ENCODE measurements at regions not wholly inside any gene's neighbourhood (a gene's known extent, or its start where the extent isn't known, plus 50 kb on each side); places are given as distances from the start of the nearest gene placed in this dataset.

GRCh38 chr17:27072885-27073284, 221.0 kb upstream of the WSB1 start:
- no peak for TF ChIP-seq CTCF (IDR thresholded peaks at IDR 0.05; ENCODE audit: poor library complexity, severe bottlenecking)
- TF ChIP-seq POLR2AphosphoS5 (IDR thresholded peaks at IDR 0.05): no peak
- no peak for TF ChIP-seq EP300 (conservative IDR thresholded peaks at IDR 0.05; ENCODE audit: poor library complexity, severe bottlenecking)
- TF ChIP-seq EZH2 (IDR thresholded peaks at IDR 0.05; ENCODE audit: borderline replicate concordance, insufficient read depth, low read length, poor library complexity, severe bottlenecking): no peak
- TF ChIP-seq, protein P1, sequence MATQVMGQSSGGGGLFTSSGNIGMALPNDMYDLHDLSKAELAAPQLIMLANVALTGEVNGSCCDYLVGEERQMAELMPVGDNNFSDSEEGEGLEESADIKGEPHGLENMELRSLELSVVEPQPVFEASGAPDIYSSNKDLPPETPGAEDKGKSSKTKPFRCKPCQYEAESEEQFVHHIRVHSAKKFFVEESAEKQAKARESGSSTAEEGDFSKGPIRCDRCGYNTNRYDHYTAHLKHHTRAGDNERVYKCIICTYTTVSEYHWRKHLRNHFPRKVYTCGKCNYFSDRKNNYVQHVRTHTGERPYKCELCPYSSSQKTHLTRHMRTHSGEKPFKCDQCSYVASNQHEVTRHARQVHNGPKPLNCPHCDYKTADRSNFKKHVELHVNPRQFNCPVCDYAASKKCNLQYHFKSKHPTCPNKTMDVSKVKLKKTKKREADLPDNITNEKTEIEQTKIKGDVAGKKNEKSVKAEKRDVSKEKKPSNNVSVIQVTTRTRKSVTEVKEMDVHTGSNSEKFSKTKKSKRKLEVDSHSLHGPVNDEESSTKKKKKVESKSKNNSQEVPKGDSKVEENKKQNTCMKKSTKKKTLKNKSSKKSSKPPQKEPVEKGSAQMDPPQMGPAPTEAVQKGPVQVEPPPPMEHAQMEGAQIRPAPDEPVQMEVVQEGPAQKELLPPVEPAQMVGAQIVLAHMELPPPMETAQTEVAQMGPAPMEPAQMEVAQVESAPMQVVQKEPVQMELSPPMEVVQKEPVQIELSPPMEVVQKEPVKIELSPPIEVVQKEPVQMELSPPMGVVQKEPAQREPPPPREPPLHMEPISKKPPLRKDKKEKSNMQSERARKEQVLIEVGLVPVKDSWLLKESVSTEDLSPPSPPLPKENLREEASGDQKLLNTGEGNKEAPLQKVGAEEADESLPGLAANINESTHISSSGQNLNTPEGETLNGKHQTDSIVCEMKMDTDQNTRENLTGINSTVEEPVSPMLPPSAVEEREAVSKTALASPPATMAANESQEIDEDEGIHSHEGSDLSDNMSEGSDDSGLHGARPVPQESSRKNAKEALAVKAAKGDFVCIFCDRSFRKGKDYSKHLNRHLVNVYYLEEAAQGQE (IDR thresholded peaks at IDR 0.05; ENCODE audit: borderline replicate concordance): no peak

Data from neural cell (in vitro differentiated cells).